Hematopoietic multipotent progenitor cell treated with erythropoietin and hydrocortisone succinate and interleukin-3 and kit ligand, for 15 days (in vitro differentiated cells): ENCODE measurements at regions not wholly inside any gene's neighbourhood (a gene's known extent, or its start where the extent isn't known, plus 50 kb on each side); places are given as distances from the start of the nearest gene placed in this dataset.

Experiments
- DNase-seq: peaks from one replicate; pipeline ENCODE4 v3.0.0-alpha.2; 2015; ENCODE audit warnings: low spot score

DNA sequence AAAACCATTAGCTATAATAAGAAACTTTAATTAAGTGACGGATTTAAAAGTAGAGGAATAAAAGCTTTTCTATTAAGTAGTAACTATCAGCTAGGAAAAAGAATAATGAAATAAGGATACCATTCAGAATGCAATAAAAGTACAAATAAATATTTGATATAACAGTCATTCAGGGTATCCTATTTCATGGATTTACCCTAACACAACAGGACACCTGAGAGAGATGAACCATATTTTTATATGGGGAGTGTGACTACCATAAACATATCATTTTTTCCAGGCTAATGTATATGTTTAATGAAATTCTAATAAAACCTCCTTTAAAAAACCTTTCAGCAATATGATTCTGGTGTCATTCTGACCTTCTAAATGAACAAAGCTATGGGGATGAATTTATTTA, 393.8 kb downstream of the SNAPC1 start:
- no peak for DNase-seq

DNA sequence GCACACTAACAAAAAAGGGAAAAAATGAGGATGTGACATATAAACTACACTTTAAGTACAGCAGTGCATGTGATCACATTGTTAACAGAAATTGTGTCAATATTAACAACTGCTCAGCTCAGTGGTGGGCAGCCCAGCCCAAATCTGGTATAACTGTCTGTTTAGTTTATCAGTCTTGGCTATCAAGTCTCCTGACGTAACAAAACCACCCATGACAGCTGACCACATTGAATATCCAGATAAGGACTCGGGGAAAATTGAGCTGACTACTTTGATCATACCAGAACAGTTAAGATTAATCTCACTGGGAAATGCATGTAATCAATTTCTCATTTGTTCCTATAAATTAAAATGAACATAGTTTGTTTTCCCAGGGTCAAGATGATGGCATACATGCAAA, 396.6 kb downstream of the SNAPC1 start:
- DNase-seq = no peak

DNA sequence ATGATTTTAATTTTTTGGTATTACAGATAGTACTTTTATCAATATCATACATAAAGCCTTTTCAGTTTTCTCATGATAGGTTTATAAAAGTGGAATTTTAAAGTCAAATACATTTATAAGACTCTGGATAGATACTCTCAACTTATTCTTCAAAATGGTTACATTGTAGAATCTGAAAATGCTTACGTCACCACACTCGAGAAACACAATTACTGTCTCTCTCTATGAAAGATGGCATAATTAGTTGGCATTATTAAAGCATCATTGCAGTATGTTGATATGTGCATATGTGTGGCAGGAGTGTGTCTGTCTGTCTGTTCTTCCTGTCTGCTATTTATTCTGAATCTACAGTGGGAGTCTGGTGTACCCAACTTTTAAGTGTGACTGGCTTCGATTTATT, 397.1 kb downstream of the SNAPC1 start:
- no peak for DNase-seq

DNA sequence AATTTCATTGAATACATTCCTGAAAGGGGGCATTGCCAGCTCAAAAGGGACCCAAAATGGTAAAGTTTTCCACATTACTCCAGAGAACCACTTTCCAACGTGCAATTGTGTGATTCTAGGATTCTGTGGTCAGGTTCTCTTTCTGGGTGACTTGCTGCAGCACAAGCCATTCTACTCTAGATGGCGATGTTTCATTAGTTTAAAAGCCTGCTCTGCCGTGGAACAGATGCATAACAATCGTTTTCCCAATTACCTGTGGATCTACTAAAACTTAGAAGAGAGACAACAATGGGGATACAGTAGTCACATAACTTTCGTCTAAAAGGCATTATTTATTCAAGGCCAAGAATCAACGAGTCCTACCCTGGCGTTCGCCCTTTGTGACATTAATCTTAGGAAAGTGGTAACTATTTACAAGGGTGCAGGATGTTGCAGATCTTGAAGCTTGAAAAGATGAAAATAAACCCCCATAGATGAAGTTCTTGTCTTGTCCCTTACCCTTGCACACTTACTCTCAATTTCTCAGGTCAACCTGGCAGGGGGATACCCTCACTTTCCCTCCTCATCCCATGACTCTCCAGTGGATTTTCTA, 400.9 kb downstream of the SNAPC1 start:
- DNase-seq = no peak

DNA sequence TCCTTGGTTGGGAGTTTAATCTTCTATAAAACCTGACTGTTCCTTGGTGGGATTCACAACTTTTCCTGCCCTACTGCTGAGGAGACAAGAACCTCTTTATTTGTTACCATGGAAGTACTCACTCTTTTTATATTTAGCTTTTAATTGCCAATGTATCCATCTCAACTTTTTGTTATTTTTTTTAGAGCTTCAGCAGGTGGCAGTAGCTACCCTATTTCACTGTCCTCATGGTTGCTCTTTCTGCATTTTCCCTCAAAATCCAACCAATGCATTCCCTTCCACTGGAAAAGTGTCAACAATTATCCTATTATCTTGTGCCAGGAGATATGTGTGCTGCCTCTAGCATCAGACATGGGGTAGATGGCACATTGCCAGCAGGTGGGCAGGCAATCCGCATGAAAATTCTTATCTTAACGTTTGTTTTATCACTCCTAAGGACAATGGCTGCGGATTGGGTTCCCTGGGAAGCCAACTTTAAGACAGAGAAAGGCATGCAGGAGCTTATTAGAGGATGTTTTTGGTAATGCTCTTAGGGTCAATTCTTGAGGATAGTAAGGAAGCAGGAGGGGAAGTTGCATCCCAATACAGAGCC, 406.4 kb downstream of the SNAPC1 start:
- DNase-seq = no peak

DNA sequence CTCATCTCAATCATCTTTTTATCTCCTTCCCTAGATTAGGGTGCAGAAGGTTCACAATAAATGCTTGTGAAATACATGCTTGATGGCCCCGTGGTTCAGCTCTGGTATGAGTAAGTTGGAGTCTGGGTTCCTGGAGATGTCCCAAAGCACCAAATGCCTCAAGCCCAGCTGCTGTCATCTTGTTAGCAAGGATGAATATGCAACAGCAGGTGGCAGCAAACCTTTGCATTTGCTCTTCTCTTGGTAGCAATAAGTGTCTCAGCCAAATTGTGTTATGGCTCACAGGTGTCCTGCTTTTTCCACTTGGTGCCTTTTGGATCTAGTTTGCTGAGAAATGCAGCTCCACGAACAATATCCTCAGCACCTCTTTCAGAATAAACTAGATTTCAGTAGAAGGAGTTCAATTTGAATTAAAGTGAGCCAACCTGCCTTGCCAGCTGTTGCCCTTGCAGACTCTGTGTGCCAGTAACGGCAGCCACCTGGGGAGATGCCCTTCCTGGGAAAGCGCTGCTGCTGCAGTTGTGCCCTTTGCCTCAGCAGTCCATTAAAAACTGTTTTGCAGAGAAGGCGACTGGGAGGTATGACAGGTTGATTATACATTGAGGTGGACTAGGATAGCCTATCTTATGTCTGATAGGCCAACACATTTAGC, 417.3 kb downstream of the SNAPC1 start:
- DNase-seq = no peak

DNA sequence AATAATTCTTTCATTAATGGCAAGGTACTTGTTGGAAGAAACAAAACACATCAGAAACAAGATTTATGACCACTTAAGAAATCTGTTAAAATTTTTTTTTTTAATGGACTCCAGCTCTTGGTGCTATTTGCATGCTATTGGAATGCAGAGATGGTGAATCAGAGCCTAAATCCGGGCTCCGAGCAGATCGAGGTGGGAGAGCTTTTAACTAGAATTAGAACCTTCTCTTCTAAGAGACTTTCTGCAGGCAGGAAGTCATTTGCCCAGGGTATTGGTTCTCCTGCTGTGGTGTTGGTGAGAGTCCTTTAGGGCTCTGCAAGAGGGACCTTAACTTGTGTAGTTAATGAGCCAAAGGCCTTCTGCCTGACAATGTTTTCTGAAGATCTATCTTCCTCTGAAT, 419.4 kb downstream of the SNAPC1 start:
- no peak for DNase-seq

DNA sequence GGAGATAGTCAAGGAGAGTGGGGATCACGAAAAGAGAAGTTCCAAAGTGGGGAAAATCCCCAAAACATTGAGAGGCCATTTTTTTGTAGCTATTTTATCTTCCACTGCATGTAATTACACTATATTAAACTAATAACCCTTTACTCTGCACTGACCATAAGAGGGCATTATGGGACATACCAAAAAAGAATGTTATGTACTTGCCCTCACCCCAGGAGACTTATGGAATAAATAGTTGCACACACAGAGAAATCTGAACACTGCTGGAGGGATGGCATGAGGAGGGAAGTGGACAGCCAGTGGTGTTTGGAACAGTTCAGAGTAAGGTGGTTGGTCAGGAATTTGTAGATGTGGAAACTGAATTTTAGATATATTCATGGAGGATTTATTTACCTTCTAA, 422.9 kb downstream of the SNAPC1 start:
- no peak for DNase-seq

DNA sequence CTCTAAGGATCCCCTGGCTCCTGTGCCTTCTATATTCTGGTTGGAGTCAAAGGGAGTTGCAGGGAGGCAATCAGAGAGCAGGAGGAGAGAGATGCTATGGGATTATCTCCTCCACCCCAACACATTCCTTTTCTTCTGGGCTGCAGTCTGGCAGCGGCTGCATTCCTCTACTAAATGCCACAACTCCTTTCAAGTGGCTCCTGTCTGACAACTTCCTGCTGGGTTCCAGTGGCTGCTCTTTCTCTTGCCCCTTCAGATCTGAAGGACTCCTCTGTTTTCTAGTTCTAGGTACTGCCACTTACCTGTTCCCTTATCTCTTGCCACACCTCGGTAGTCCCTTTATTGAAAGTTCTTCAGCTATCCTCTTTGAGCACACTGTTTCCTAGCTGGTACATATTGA, 425.0 kb downstream of the SNAPC1 start:
- no peak for DNase-seq

DNA sequence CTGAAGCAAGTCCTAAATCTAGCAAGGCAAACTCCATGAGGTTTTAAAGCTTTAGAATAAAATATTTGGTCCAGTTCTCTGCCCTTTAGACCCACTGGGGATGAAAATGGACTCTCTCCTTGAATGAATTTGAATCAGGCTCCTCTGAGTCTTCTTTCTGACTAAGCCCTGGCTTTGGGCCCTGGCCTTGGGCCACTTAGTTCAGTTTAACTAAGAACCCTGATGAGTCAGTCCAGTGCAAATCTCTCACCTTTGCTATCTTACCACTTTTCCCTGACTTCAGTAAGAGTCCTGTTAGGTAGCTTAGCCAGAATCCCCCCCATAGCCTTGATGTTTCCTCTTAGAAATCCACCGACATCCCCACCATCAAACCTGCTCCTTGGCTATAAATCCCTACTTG, 427.5 kb downstream of the SNAPC1 start:
- DNase-seq = no peak

DNA sequence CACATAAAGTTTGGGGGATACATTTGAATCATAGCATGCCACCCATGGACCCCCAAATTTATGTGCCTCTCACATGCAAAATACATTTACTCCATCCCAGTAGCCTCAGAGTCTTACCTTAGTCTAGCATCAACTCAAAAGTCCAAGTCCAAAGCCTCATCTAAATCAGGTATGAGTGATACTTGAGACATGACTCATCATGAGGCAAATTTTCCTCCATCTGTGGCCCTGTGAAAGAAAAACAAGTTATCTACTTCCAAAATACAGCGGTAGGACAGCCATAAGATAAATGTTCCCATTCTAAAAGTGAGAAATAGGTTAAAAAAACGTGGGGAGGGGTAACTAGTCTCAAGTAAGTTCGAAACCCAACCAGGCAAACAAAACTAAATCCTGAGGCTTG, 444.2 kb downstream of the SNAPC1 start:
- DNase-seq = no peak

DNA sequence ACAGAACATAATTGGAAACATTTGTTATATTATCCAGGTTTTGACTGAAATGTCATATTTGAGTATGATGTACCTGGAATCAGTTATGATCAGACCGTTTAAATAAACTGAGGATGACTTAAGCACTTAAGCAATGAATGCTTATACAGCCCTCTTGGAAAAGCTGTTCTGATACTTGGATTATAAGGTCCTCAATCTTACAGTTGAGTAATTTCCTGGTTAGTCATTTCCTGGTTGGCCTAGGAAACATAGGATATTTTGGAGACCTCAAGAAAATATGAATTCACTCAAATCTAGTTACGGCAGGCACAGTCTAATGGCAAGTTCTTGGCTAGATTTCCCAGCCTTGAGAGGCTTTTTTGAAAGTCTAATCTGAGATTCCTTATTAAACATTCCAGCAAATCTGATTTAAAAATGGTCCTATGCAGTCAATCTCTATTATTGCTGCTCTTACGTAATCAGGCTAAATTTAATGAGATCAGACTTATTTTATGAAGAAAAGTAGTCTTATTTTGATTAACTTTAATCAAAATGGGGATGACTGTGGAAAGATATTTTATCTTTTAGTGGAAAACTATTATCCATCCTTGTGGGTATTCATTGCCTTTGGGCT, 447.2 kb downstream of the SNAPC1 start:
- DNase-seq = no peak

DNA sequence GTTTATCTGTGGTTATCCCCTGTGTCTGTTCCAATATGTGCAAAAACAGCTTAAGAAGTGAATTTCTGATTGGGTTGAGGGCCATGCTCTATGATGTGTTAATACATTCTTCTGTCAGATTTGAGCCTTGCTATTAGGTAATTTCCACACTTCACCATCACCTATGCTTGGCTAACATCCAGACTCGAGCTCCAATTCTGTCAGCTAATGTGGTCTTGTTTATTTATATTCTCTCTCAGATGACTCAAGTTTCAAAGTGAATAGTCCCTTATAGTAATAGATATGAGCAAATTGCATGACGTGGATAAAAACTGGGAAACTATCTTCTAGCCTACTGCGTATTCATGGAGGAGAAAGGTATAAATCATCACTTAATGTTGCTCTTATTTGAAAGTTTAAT, 451.3 kb downstream of the SNAPC1 start:
- DNase-seq = no peak

DNA sequence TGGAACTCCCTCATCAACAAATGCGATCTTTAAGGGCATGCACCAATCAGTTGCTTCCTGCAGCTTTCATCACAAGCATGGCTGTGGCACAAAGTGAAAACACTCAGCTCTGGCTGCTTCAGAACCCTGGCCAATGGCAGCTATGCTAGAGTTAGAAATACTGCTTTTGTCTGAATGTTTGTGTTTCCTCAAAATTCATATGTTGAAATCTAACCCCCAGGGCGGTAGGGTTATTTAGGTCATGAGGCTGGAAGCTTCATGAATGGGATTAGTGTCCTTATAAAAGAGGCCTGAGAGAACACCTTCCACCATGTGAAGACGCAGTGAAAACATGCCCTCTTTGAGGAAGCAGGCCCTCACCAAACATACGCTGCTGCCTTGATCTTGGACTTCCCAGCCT, 453.9 kb downstream of the SNAPC1 start:
- DNase-seq = no peak

DNA sequence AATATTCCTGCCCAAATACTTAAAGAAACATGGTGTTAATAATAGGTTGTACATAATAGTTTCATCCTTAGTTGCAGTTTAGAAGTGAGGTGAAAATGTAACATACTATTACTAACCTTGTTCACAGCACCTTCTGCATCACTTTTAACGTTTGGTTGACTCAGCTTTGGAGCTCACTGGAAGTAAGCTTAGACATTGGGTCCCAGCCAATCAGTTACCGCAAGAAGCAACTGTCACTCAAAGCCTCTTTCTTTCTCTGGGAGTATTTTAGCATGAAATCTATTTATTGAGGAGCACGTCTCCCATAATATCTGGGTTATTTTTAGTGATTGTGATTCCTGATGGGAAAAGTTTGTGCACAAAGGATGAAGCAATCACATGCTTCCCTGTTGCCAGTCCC, 472.6 kb downstream of the SNAPC1 start:
- DNase-seq = no peak

DNA sequence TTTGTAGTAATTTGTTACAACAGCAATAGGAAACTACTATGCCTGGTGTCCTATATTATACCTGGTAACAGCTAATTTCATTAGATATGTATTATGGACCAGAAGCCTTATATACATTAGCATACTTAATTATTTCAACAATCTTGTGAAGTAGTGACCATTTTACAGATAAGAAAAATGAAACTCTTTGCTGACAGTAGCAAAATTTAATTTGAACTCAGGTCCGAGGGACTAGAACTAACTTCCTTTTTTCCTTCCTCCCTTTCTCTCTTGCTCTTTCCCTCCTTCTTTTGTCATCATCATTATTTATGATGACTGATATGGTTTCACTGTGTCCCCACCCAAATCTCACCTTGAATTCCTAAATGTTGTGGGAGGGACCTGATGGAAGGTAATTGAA, 482.0 kb downstream of the SNAPC1 start:
- no peak for DNase-seq

DNA sequence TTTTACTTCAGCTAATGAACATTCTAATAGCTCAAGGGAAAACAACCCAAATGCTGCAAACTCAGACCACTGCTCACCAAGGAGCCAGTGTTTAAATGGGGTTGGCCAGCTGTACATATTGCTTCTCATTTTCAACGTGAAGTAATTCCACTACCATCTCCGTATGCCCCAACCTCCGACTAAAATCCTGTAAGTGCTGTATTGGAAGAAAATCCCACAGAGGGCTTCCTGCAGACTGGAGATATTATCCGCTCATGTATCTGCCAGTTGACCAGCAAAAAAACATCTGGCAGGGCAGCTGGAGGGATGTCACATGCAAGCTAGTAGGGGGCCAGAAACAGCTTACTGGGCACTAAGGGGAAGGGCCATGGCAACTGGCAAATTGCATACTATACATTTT, 485.0 kb downstream of the SNAPC1 start:
- DNase-seq = no peak

DNA sequence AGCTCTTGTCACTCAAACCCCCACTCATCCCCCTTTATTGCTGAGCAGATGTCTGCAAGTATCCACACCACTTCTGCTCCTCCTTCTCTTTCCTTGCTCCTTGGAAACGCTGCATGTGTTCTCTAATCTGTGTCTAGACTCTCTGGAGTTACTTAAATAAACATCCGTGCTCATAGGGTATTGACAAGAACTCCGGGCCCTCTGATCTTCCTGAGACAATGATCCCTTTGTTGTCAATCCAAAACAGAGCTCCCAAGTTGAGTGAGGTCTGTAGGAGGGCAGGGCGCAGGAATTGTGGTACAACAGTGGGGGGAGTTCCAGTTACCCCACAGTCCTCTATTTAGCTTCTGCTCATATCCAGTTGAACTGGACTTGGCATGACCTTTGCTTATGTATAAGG, 489.0 kb downstream of the SNAPC1 start:
- DNase-seq = no peak

DNA sequence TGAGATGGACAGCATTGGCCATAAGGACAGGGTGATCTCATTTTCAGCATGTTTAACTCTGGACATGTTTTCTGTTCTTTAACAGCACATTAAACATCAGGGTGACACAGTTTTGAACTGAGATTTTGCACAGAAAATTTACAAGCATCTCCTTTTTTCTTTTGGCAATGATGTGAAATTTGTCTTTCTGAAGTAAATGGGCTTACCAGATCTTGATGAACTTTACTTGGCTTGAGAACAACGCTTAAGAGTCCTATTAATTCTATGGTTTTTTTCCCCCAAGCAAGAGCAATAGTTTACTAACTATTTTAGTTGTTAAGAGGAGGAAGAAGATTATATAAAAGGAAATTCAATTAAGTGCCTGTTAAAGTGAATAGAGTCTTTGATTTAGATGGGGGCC, 491.0 kb downstream of the SNAPC1 start:
- no peak for DNase-seq

DNA sequence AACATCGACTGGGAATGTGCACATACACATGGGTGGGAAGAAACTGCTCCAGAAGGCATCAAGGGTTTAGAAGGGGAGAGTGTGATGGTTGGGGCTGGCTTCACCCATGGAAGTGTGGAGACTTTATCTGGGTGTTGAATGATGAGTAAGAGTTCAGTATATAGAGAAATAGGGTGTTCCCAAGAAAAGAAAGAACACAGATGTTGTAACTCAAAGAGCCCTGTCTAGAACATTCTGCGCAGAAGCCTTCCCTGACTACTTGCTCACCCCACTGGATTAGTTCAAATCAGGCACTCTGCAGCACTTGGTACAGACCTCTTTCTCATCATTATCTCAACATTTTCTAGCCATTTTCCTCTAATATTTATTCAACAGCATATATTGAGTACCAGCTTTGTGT, 491.7 kb downstream of the SNAPC1 start:
- no peak for DNase-seq

DNA sequence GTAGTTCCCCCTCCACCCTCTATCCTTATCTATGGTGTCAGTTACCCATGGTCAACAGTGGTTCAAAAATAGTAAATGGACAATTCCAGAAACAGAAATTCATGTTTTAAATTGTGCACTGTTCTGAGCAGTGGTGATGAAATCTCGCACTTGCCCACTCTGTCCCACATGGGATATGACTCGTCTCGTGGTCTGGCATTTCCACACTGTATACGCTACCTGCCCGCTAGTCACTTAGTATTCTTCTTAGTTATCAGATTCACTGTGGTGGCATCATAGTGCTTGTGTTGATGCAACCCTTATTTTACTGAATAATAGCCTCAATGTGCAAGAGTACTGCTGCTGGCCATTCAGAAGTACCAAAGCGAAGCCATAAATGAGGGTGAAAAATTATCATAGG, 507.0 kb downstream of the SNAPC1 start:
- no peak for DNase-seq

DNA sequence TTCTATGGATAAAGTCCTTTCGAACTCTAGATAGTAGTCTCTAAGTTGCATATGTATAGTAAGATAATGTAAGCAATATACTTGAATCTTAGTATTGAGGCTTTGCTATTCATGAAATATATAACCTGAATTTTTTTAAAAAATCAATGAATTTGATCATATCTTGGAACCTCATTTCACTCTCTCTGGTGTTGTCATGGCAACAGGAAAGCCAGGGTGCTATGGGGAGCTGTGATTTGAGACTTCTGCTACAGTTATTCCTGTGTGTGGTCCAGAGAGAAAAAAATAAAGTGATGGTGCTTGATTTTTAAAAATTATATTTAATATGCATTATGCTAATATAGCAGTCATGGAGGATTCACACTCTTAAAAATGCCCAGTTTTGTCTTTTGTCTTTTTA, 508.0 kb downstream of the SNAPC1 start:
- no peak for DNase-seq

DNA sequence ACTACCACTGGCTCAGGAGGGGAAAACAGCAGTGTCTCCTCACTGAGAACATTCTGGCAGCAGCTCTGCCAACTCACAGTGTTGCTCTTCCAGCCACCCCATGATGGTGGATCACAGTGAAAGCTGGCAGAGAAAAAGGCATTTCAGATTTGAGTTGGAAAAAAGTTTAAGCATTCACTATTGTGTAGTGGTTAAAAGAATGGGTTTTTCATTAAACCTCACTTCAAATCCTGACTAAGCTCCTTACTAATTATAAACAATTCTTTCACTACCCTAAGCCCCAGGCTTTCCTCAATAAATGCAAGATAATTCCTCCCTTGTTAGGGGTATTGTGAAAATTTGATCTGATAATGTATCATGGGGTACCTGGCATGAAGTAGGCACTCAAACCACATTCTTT, 518.1 kb downstream of the SNAPC1 start:
- no peak for DNase-seq

DNA sequence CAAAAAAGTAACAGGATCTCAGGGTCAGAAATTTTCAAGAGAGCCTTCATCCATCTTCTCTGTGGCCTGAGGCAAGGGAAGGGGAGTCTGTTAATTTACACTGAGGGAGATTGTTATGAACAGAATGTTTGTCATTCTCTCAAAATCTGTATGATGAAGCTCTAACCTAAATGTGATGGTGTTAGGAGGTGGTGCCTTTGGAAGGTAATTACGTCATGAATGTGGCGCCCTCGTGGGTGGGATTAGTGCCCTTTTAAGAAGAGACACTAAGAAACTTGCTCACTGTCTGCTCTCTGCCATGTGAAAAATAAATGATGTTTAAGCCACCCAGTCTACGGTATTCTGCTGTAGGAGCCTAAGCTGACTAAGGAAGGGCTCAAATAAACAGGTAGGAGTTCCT, 521.6 kb downstream of the SNAPC1 start:
- no peak for DNase-seq
